Spinal cord (tissue), 9 donors: ENCODE measurements at regions not wholly inside any gene's neighbourhood (a gene's known extent, or its start where the extent isn't known, plus 50 kb on each side); places are given as distances from the start of the nearest gene placed in this dataset.

Experiments
- DNase-seq, 6 donors: peaks; one replicate each; pipeline versions ENCODE4 v3.0.0 to v3.0.0-alpha.2; 2013 to 2015; ENCODE audit warnings: low spot score in 6 of 6, low read depth in 4 of 6
- H3K27ac ChIP-seq: one replicate; pipeline ENCODE4 v1.5.1; 2013; ENCODE audit warnings: low read depth, low read length, control low read depth
- H3K27me3 ChIP-seq: one replicate; pipeline ENCODE4 v1.6.1; 2013; ENCODE audit warnings: low read length; ENCODE audit not compliant: control insufficient read depth, insufficient read depth
- H3K36me3 ChIP-seq: one replicate; pipeline ENCODE4 v1.6.1; 2013; ENCODE audit warnings: low read length; ENCODE audit not compliant: control insufficient read depth, insufficient read depth
- H3K4me1 ChIP-seq: one replicate; pipeline ENCODE4 v1.6.1; 2013; ENCODE audit warnings: low read length; ENCODE audit not compliant: control insufficient read depth, insufficient read depth
- H3K4me3 ChIP-seq: one replicate; pipeline ENCODE4 v1.5.1; 2013; ENCODE audit warnings: low read depth, low read length, control low read depth
- H3K9me3 ChIP-seq: one replicate; pipeline ENCODE4 v1.6.1; 2013; ENCODE audit warnings: low read length; ENCODE audit not compliant: control insufficient read depth, insufficient read depth
- WGBS: methylation state at CpG from one replicate; pipeline ENCODE4 v1.1.5; 2013; ENCODE audit warnings: missing lambda C conversion rate; ENCODE audit not compliant: insufficient coverage; 5-methylcytosine and 5-hydroxymethylcytosine counted together
- donor health status: healthy.

GRCh38 chr6:23246896-23247295, 677.5 kb downstream of the HDGFL1 start:
- Histone ChIP-seq H3K36me3 (no peaks in the 10 kb centered on the region), H3K4me3 (no peak overlapping the region), H3K27ac (no peak overlapping the region), H3K27me3 (no peaks in the 10 kb centered on the region), H3K9me3 (peaks cover under 1% of the 10 kb centered on the region), H3K4me1 (no peaks in the 10 kb centered on the region)
- DNase-seq = no peak
- WGBS = no CpG with 5 or more reads among the region's 4 CpGs

GRCh38 chr6:23250556-23250955, 681.2 kb downstream of the HDGFL1 start:
- H3K4me3 ChIP-seq = no peak overlapping the region
- H3K36me3 ChIP-seq = no peaks in the 10 kb centered on the region
- H3K27me3 ChIP-seq = no peaks in the 10 kb centered on the region
- no peak overlapping the region for H3K27ac ChIP-seq
- no peaks in the 10 kb centered on the region for H3K4me1 ChIP-seq
- DNase-seq = no peak
- no CpG with 5 or more reads among the region's 2 CpGs for WGBS
- H3K9me3 ChIP-seq = peaks cover 1% of the 10 kb centered on the region

- WGBS = no CpG with 5 or more reads among the region's 2 CpGs
- H3K36me3 ChIP-seq = no peaks in the 10 kb centered on the region
- H3K27me3 ChIP-seq = no peaks in the 10 kb centered on the region
- H3K4me3 ChIP-seq = no peak overlapping the region
- DNase-seq = no peak
- H3K27ac ChIP-seq = no peak overlapping the region
- no peaks in the 10 kb centered on the region for H3K9me3 ChIP-seq
- H3K4me1 ChIP-seq = no peaks in the 10 kb centered on the region
Observed at GRCh38 chr6:23262864-23263263, 693.5 kb downstream of the HDGFL1 start.

GRCh38 chr6:23265270-23265669, 695.9 kb downstream of the HDGFL1 start:
- H3K27ac ChIP-seq = no peak overlapping the region
- WGBS = 92% methylated on average over 2 of the region's 7 CpGs
- H3K4me3 ChIP-seq = no peak overlapping the region
- H3K9me3 ChIP-seq = no peaks in the 10 kb centered on the region
- no peaks in the 10 kb centered on the region for H3K4me1 ChIP-seq
- H3K36me3 ChIP-seq = no peaks in the 10 kb centered on the region
- DNase-seq = no peak
- no peaks in the 10 kb centered on the region for H3K27me3 ChIP-seq

- H3K27me3 ChIP-seq = no peaks in the 10 kb centered on the region
- 96% methylated on average over 5 of the region's 7 CpGs for WGBS
- no peaks in the 10 kb centered on the region for H3K4me1 ChIP-seq
- H3K27ac ChIP-seq = no peak overlapping the region
- DNase-seq = no peak
- no peak overlapping the region for H3K4me3 ChIP-seq
- no peaks in the 10 kb centered on the region for H3K9me3 ChIP-seq
- H3K36me3 ChIP-seq = no peaks in the 10 kb centered on the region
Observed at GRCh38 chr6:23266536-23266935, 697.2 kb downstream of the HDGFL1 start.

GRCh38 chr6:23267651-23268050, 698.3 kb downstream of the HDGFL1 start:
- Histone ChIP-seq H3K4me1 (no peaks in the 10 kb centered on the region), H3K4me3 (no peak overlapping the region), H3K9me3 (no peaks in the 10 kb centered on the region), H3K27ac (no peak overlapping the region), H3K36me3 (no peaks in the 10 kb centered on the region), H3K27me3 (no peaks in the 10 kb centered on the region)
- WGBS = no CpG with 5 or more reads among the region's 2 CpGs
- DNase-seq = no peak

GRCh38 chr6:23268348-23268747, 699.0 kb downstream of the HDGFL1 start:
- Histone ChIP-seq H3K9me3 (no peaks in the 10 kb centered on the region), H3K4me1 (no peaks in the 10 kb centered on the region), H3K27me3 (no peaks in the 10 kb centered on the region), H3K4me3 (no peak overlapping the region), H3K27ac (no peak overlapping the region), H3K36me3 (no peaks in the 10 kb centered on the region)
- no CpG with 5 or more reads among the region's 4 CpGs for WGBS
- peak in 1 of 6 donors; percentile 10 for DNase-seq

- Histone ChIP-seq H3K9me3 (no peaks in the 10 kb centered on the region), H3K36me3 (no peaks in the 10 kb centered on the region), H3K27me3 (no peaks in the 10 kb centered on the region), H3K27ac (no peak overlapping the region), H3K4me3 (no peak overlapping the region), H3K4me1 (no peaks in the 10 kb centered on the region)
- DNase-seq = no peak
- no CpG with 5 or more reads among the region's 3 CpGs for WGBS
Observed at GRCh38 chr6:23269436-23269835, 700.1 kb downstream of the HDGFL1 start.

GRCh38 chr6:23272536-23272935, 703.2 kb downstream of the HDGFL1 start:
- DNase-seq = no peak
- Histone ChIP-seq H3K4me3 (no peak overlapping the region), H3K4me1 (no peaks in the 10 kb centered on the region), H3K27me3 (no peaks in the 10 kb centered on the region), H3K9me3 (no peaks in the 10 kb centered on the region), H3K27ac (no peak overlapping the region), H3K36me3 (no peaks in the 10 kb centered on the region)

GRCh38 chr6:23277521-23278179, 708.3 kb downstream of the HDGFL1 start:
- Histone ChIP-seq H3K27me3 (no peaks in the 10 kb centered on the region), H3K9me3 (no peaks in the 10 kb centered on the region), H3K4me1 (no peaks in the 10 kb centered on the region), H3K36me3 (no peaks in the 10 kb centered on the region), H3K4me3 (no peak overlapping the region), H3K27ac (no peak overlapping the region)
- no CpG with 5 or more reads among the region's 4 CpGs for WGBS
- peak in 1 of 6 donors; percentile 3 for DNase-seq
